ENCODE measurements at regions not wholly inside any gene's neighbourhood (a gene's known extent, or its start where the extent isn't known, plus 50 kb on each side); places are given as distances from the start of the nearest gene placed in this dataset.
A peak's percentile ranks its signal among the peaks of the same experiment; 100 is the strongest.

- TF ChIP-seq CTCF (IDR thresholded peaks at IDR 0.05) (no peak), POLR2A (IDR thresholded peaks at IDR 0.05) (no peak), POLR2AphosphoS5 (IDR thresholded peaks at IDR 0.05; ENCODE audit: insufficient read depth in 1 of 2, low read depth in 1 of 2) (peak in 1 of 2 donors; percentile 30)
Measured at GRCh38 chr10:61159253-61159652, 215.3 kb upstream of the RHOBTB1 start.

All from vagina (tissue), 2 donors.